Adipocyte (in vitro differentiated cells): ENCODE measurements at regions not wholly inside any gene's neighbourhood (a gene's known extent, or its start where the extent isn't known, plus 50 kb on each side); places are given as distances from the start of the nearest gene placed in this dataset.
"Not testable (repeated sequence)": the region's sequence is repeated elsewhere in the genome, so short reads cannot be mapped to it uniquely, and the experiment has no call there.

Experiments used
- DNase-seq: peaks from one replicate; pipeline ENCODE4 v3.0.0-alpha.2; 2015; ENCODE audit warnings: low read depth
- H3K27me3 ChIP-seq: replicated peaks from 2 replicates; pipeline ENCODE4 v1.7.0; 2013; ENCODE audit warnings: mild to moderate bottlenecking, low read length, moderate library complexity; ENCODE audit not compliant: control insufficient read depth, insufficient read depth
- H3K36me3 ChIP-seq: 2 replicates; pipeline ENCODE4 v1.7.0; 2013; ENCODE audit warnings: low read length, mild to moderate bottlenecking, moderate library complexity; ENCODE audit not compliant: control insufficient read depth, insufficient read depth, severe bottlenecking
- H3K4me1 ChIP-seq: 2 replicates; pipeline ENCODE4 v1.7.0; 2013; ENCODE audit warnings: mild to moderate bottlenecking, low read length, moderate library complexity; ENCODE audit not compliant: control insufficient read depth, insufficient read depth
- H3K4me3 ChIP-seq: 2 replicates; pipeline ENCODE4 v1.7.0; 2013; ENCODE audit warnings: mild to moderate bottlenecking, low read length, moderate library complexity
- H3K9ac ChIP-seq: 2 replicates; pipeline ENCODE4 v1.7.0; 2013; ENCODE audit warnings: mild to moderate bottlenecking, low read length, moderate library complexity
- H3K9me3 ChIP-seq: 2 replicates; pipeline ENCODE4 v1.7.0; 2013; ENCODE audit warnings: mild to moderate bottlenecking, low read length, moderate library complexity; ENCODE audit not compliant: control insufficient read depth

DNA sequence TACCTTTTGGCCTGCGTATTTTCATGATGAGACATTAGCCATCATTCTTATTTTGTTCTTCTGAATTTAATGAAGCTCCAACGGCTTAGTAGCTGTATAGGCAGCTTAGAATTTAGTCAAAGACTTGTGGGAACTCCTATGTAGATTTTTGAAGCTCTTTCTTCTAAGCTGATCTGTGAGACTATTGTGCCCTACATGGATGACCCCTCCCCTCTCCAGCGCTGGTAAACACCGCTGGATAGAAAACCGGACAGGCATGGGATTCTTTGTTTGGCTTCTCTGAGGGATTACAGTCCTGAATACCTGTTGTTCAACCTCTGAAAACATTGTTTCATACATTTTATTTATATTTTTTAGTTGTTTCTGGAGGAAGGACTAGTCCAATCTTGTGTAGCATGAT is 1353.4 kb downstream of the GRIK2 start:
- Histone ChIP-seq H3K36me3 (no peaks in the 10 kb centered on the region), H3K4me3 (no peak overlapping the region), H3K4me1 (no peaks in the 10 kb centered on the region), H3K27me3 (no peaks in the 10 kb centered on the region), H3K9ac (no peak overlapping the region), H3K9me3 (no peaks in the 10 kb centered on the region)
- DNase-seq = no peak

DNA sequence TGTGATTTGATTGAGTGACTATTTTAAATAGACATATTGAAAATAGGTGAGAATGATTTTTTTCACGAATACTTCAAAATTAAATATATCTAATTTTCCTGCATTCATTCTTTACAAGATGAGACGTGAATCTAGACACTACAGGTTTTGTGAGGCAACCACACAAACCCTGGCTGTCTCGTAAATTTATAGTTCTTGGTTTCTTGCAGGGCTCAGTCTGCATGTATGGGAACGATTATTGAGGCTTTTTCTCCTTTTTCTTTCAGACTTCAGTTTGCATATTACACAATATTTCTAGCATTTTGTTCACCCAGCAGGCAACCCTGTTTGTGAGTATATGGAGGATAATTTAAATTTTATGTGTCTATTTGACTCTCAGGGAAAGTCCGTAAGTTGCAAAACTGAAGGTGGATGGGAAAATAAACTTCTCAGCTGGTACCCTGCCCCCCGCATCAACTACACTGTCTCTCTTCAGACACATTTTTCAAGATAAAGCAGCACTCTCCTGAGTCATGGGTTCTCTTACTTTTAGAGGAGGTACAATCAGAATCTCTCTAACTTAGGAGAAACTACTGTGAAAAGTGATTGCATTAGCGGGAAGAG is 1349.3 kb downstream of the GRIK2 start:
- Histone ChIP-seq H3K27me3 (no peaks in the 10 kb centered on the region), H3K36me3 (no peaks in the 10 kb centered on the region), H3K4me1 (no peaks in the 10 kb centered on the region), H3K9ac (no peak overlapping the region), H3K9me3 (no peaks in the 10 kb centered on the region), H3K4me3 (no peak overlapping the region)
- DNase-seq = no peak

DNA sequence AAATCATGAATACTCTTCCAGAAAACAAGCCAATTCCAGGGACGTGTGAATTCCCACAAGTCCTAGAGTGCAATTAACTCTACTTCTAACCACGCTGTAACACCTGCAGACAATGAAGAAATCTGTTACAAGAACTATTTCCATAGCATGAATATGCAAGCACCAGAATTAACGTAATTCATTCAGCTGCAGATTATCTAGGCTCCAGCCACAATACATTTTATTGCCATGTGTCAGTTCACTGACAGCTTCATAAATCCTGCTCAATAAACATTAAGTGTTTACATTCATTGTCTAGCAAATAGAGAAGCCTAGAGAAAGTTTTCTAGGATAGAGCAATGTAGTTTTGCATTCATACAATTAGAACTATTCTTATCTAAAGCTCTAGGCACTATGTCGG is 1348.5 kb downstream of the GRIK2 start:
- peaks cover 5% of the 10 kb centered on the region for H3K4me1 ChIP-seq
- no peak overlapping the region for H3K4me3 ChIP-seq
- no peak overlapping the region for H3K9ac ChIP-seq
- DNase-seq = no peak
- no peaks in the 10 kb centered on the region for H3K27me3 ChIP-seq
- no peaks in the 10 kb centered on the region for H3K9me3 ChIP-seq
- no peaks in the 10 kb centered on the region for H3K36me3 ChIP-seq

DNA sequence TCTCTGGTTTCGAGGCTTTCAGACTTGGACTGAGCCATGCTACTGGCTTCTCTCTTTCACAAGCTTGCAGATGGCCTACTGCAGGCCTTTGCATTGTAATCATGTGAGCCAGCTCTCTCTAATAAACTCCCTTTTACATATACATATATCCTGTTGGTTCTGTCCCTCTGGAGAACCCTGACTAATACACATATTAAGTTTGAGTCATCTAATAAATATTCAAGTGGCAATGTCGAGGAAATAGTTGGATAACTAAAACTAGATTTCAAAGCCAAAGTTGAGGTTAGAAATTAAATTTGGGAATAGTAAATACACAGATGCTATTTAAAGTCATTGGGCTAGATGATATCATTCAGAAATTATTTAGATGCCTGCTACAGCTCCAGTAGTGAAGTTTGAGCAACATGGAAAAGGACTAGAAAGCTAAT is 1343.4 kb downstream of the GRIK2 start:
- Histone ChIP-seq H3K27me3 (no peaks in the 10 kb centered on the region), H3K36me3 (no peaks in the 10 kb centered on the region), H3K9me3 (no peaks in the 10 kb centered on the region), H3K9ac (no peak overlapping the region), H3K4me1 (peaks cover 5% of the 10 kb centered on the region), H3K4me3 (no peak overlapping the region)
- no peak for DNase-seq

DNA sequence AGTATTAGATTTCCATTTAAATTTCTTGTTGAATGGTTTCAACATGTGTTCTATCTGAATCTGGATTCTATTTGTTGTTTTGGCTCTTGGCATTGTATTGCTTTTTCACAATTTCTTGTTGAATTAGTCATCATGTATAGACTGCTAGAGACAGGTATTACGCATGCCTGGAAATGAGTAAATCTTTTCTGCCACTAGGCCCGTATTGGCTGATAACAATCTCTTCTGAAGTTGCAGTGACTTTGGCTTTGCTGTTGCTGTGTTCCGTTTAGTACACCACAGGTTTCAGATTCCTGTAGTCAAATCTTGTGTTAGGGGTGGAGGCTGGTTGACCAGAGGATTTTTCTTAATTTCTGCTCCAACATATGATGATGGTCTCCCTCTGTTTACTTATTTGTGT is 1339.4 kb downstream of the GRIK2 start:
- H3K4me1 ChIP-seq = peaks cover 5% of the 10 kb centered on the region
- no peaks in the 10 kb centered on the region for H3K9me3 ChIP-seq
- H3K9ac ChIP-seq = no peak overlapping the region
- no peaks in the 10 kb centered on the region for H3K27me3 ChIP-seq
- H3K4me3 ChIP-seq = no peak overlapping the region
- no peak for DNase-seq
- no peaks in the 10 kb centered on the region for H3K36me3 ChIP-seq

DNA sequence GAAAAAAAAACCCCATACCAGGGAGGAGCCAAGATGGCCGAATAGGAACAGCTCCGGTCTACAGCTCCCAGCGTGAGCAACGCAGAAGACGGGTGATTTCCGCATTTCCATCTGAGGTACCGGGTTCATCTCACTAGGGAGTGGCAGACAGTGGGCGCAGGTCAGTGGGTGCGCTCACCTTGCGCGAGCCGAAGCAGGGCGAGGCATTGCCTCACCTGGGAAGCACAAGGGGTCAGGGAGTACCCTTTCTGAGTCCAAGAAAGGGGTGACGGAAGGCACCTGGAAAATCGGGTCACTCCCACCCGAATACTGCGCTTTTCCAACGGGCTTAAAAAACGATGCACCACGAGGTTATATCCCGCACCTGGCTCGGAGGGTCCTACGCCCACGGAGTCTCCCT is 1328.6 kb downstream of the GRIK2 start:
- not testable (repeated sequence) for DNase-seq, H3K9me3 ChIP-seq, H3K27me3 ChIP-seq, H3K36me3 ChIP-seq, H3K4me3 ChIP-seq, H3K9ac ChIP-seq, H3K4me1 ChIP-seq

DNA sequence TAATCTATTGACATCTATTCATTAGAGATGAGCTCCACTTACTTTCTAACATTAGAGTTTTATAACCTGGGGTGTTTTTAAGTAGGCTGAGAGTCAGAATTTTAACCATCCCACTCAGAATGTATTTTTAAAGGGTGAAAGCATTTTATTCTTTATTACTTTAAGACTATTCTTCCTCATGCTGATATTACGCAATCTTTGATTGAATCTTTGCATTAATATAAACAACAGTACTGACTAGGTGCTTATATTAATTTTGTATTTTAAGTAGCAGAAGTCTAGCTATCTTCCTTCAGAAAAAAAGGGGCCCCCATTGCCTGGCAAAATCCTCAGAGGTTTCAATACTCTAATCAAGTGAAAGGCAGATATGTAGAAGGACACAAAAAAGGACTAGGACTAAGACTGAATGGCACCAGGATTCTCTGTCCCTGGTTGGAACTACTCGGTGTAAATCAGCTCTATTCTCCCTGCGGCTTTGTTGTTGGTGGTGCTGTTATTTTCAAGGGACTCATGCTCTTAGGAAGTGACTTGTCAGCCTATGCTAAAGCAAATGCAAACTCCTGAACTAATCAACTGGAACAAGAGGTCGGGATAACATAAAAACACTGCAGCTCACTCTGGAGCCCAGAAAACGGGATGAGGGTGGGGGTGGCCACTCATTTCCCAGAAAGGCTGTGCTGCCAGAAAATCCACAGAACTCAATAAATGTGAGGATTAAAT is 1324.4 kb downstream of the GRIK2 start:
- Histone ChIP-seq H3K4me1 (no peaks in the 10 kb centered on the region), H3K27me3 (no peaks in the 10 kb centered on the region), H3K36me3 (no peaks in the 10 kb centered on the region), H3K9ac (no peak overlapping the region), H3K4me3 (no peak overlapping the region), H3K9me3 (no peaks in the 10 kb centered on the region)
- no peak for DNase-seq

DNA sequence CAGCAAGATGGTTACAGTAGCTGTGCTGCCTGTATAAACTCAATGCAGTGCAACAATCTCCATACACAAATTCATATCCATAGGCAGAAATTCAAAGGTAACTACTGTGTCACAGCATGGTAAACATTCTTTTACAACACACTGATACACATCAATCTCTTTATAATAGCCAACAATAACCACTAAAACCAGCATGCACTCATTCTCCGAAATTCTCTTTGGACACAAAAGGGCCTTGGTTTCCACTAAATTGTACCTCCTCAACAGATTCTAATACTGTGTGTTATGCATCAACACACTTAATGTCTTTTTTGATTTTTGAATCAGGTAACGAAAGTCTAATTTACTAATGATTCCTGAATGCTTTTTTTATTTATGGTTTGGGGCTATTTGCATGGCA is 1323.7 kb downstream of the GRIK2 start:
- Histone ChIP-seq H3K36me3 (no peaks in the 10 kb centered on the region), H3K4me1 (no peaks in the 10 kb centered on the region), H3K9ac (no peak overlapping the region), H3K27me3 (no peaks in the 10 kb centered on the region), H3K9me3 (no peaks in the 10 kb centered on the region), H3K4me3 (no peak overlapping the region)
- DNase-seq = no peak

DNA sequence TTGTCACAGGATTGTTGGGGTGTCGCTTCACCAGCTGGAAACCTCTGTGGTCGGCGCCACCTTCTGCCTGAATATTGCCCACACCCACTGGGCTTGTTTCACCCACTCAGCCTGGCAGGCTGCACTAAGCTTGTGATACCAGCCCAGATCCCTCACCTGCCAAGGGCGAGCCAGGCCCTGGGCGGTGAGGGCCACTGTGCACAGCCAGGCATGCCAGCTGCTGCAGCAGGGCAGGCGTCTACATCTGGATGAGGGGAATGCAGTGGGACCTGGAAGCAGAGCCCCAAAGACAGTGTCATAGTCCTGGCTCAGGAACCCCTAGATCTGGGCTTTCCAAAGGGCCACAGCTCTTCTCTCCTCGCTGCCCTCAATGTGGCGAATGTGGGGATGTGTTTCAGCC is 1307.5 kb downstream of the GRIK2 start:
- Histone ChIP-seq H3K36me3 (no peaks in the 10 kb centered on the region), H3K9me3 (no peaks in the 10 kb centered on the region), H3K4me1 (no peaks in the 10 kb centered on the region), H3K9ac (no peak overlapping the region), H3K27me3 (no peaks in the 10 kb centered on the region), H3K4me3 (no peak overlapping the region)
- DNase-seq = no peak

DNA sequence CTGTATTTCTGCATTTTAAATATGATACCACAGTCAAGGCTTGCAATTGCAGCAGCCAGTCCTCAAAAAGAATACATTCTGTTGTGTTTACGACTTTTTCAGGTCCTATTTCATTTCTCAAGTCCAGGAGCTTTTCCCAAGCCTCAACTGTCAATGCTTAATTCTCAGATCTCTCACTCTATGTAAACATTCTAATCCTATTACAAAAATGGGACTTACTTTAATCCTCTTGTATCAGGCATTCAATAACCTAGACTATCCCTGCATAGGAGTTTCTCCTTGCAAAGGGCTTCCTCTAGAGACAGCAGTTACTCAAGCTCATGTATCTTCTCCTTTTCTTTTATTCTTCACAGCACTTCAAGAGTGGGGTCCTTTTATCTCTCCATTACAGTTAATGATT is 1293.0 kb downstream of the GRIK2 start:
- no peaks in the 10 kb centered on the region for H3K36me3 ChIP-seq
- no peaks in the 10 kb centered on the region for H3K9me3 ChIP-seq
- no peak for DNase-seq
- no peaks in the 10 kb centered on the region for H3K27me3 ChIP-seq
- H3K4me1 ChIP-seq = no peaks in the 10 kb centered on the region
- no peak overlapping the region for H3K9ac ChIP-seq
- H3K4me3 ChIP-seq = no peak overlapping the region

DNA sequence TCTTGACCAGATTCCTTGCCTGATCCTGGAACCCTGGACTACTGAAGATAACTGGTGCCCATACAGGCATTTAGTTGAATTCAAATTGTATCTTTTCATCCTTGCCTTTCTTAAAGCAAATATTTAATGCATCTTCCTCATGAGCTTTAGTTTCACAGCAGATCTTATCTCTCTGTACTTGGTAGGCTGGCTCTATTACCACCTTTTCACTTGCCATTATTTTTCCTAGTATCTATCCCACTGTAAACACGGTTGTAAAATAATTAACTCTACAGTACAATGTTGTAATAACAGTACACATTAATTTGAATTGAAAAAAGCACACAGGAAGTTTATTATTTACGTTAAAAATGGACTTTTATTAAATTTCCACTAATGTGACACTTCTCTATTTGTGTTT is 1286.9 kb downstream of the GRIK2 start:
- DNase-seq = no peak
- no peaks in the 10 kb centered on the region for H3K27me3 ChIP-seq
- no peak overlapping the region for H3K9ac ChIP-seq
- H3K4me1 ChIP-seq = no peaks in the 10 kb centered on the region
- H3K36me3 ChIP-seq = no peaks in the 10 kb centered on the region
- H3K4me3 ChIP-seq = no peak overlapping the region
- H3K9me3 ChIP-seq = no peaks in the 10 kb centered on the region

DNA sequence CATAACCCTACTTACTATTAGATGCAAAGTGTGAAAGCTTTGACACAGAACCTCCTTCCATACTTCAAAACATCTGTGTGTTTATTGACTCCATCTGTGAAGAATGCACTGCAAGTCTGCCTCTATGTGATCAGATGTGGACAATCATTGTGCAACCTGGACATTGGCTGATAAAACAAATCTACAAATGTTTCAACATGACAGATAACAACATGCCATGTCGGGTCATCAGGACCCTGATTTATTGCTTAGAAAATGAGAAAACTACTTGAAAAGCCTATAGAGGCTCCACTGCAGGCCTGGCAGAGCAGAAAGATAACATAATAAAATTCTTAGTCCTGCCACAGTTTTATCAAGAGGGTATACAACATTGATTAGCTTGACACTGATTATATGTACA is 1286.4 kb downstream of the GRIK2 start:
- H3K27me3 ChIP-seq = no peaks in the 10 kb centered on the region
- peak; percentile 8 for DNase-seq
- no peak overlapping the region for H3K4me3 ChIP-seq
- H3K4me1 ChIP-seq = no peaks in the 10 kb centered on the region
- no peak overlapping the region for H3K9ac ChIP-seq
- H3K9me3 ChIP-seq = no peaks in the 10 kb centered on the region
- H3K36me3 ChIP-seq = no peaks in the 10 kb centered on the region
